Activated CD4-positive, alpha-beta T cell treated with anti-CD3 and anti-CD28 coated beads, Interleukin-2, amount 50 U/mL, for 16 hours (primary cell): ENCODE measurements at regions not wholly inside any gene's neighbourhood (a gene's known extent, or its start where the extent isn't known, plus 50 kb on each side); places are given as distances from the start of the nearest gene placed in this dataset.
"Not testable (repeated sequence)": the region's sequence is repeated elsewhere in the genome, so short reads cannot be mapped to it uniquely, and the experiment has no call there.

Experiments
- DNase-seq: peaks from one replicate; pipeline ENCODE4 v3.0.0-alpha.2; 2020

- DNase-seq, result no peak
Measured at GRCh38 chr3:87706176-87706575, 352.6 kb downstream of the CGGBP1 start.

- no peak for DNase-seq
Measured at GRCh38 chr3:87702600-87702999, 356.2 kb downstream of the CGGBP1 start.

DNA sequence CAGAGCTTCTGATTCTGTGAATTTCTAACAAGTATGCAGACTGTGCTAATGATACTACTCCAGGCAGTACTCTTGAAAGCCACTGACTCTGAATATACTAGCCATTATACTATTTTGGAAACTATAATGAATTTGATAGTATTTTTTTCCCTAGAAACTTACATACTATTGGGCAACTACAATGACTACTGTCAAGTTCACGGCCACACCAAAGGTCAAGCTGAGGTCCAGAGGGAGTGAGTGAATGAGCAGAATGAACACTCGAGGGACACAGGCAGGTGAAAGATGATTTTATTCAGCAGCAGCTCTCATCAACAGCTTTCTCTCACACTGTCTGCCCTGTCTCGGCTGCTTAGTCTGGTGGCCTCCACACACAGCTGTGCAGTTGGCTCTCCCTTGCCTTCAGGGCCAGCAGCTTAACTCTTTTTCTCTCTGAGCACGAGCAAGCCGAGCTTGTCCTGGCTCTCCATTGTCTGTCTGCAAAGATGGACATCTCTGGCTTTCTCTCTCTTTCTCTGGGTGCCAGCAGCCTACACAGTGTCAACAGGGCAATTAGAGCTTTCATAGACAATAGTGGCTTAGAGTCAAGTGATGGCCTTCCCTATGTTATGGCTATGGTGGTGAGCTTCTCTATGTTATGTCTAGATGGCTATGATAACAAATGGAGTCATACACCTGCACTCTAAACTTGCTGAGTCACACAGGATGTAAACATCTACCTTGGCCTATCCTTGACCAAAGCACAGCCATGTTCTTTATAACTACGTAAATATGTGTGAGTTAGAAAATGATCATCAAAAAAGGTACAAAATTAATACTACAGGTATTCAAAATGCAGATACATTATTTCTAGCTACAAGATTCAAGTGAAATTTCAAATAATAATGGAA lies 362.4 kb downstream of the CGGBP1 start:
- DNase-seq, result no peak

- no peak for DNase-seq
Measured at GRCh38 chr3:87694678-87695077, 364.1 kb downstream of the CGGBP1 start.

GRCh38 chr3:87691109-87691508 lies 367.7 kb downstream of the CGGBP1 start:
- DNase-seq, result no peak

DNA sequence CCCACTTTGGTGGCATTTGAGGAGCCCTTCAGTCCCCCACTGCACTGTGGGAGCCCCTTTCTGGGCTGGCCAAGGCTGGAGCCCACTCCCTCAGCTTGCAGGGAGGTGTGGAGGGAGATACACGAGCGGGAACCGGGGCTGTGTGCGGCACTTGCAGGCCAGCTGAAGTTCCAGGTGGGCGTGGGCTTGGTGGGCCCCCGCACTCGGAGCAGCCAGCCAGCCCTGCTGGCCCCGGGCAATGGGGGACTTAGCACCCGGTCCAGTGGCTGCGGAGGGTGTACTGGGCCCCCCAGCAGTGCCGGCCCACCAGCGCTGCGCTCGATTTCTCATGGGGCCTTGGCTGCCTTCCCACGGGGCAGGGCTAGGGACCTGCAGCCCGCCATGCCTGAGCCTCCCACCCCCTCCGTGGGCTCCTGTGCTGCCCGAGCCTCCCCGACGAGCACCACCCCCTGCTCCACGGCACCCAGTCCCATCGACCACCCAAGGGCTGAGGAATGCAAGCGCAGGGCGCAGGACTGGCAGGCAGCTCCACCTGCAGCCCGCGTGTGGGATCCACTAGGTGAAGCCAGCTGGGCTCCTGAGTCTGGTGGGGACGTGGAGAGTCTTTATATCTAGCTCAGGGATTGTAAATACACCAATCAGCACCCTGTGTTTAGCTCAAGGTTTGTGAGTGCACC lies 379.7 kb downstream of the CGGBP1 start:
- not testable (repeated sequence) for DNase-seq

- peak; percentile 8 for DNase-seq
Measured at GRCh38 chr3:87674397-87675161, 384.2 kb downstream of the CGGBP1 start.

DNA sequence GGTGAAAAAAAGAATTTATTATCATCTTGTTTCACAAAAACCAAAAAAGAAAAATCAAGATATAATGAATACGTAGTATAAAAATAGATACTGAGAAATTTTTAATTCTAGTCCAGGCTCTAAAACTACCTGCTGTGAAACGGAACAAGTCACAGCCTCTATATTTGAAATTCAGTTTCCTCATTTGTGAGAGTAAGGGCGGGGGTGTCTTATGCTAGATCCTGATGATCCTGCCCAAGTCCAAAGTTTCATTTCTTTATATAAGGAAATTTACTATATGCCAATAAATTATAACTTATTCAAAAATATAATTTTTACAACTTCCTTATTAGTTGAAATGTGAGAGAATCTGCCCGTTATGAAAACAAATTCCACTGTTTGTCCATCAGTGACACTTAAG lies 385.7 kb downstream of the CGGBP1 start:
- DNase-seq, result no peak

DNA sequence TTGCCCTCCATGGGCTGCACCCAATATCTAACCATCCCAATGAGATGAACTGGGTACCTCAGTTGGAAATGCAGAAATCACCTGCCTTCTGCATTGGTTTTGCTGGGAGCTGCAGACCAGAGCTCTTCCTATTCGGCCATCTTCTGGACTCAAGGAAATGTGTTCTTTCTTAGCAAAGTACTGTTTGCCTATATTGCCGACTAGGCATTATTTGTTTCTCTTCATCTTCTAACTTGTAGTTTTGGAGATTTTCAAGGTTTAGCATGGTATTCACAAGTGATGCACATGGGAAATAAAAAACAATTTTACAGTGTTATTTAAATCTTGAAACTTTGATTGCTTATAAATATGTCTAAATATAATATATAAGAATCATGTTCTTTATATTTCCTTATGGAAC lies 377.8 kb upstream of the POU1F1 start:
- DNase-seq, result no peak

GRCh38 chr3:87653138-87653537 lies 376.8 kb upstream of the POU1F1 start:
- DNase-seq, result not testable (repeated sequence)

DNA sequence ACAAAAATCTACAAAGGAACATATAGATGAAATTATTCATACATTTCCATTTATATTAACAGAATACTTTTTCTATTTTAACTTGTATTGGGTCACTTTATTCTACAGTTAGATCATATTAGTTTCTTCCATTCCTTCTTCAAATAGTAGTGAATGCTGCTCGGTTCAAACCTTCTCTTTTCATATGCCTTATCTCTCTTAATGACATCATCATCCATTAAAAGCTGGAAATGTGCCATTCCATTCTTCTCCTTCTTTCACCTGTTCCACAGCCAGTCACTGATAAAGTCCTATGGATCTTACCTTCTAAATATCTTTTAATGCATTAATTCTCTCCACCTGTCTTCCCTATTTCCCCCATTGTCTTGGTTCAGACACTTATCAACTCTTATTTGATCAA lies 358.0 kb upstream of the POU1F1 start:
- no peak for DNase-seq

DNA sequence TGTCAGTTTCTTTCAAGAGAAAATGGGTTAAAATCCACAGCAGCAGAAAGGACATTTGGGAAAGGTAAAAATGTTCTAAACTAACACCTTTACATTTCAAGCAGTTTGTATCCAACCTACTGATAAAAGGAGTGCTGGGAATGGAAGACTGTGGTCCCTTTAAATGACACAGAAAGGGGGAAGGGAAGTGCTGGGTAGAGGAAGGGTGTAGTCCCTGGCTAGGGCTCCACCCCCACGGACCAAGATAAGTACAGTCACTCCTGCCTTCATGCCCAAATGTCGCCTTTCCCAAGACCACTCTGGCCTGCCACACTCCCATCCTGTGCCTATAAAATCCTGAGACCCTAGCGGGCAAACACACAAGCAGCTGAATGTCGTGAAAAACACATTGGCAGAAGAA lies 350.9 kb upstream of the POU1F1 start:
- DNase-seq, result no peak

DNA sequence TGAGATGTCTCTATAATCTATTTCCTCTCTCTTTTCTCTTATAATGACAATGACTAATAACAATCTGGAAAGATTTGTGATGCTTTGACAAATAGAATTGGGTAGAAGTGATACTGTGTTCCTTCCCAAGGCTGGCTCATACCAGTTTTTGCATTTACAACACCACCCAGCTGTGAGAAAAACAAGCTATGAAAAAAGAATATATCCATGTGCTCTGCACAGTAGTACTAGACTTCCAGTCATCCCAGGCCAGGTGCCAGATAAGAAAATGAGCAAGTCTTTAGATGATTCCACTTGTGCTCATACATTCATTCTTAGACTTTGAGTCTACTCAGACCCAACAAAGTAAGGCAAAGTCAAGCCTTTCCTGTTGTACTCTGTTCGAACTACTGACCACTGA lies 350.2 kb upstream of the POU1F1 start:
- DNase-seq, result no peak

GRCh38 chr3:87625876-87626275 lies 349.5 kb upstream of the POU1F1 start:
- DNase-seq, result no peak

DNA sequence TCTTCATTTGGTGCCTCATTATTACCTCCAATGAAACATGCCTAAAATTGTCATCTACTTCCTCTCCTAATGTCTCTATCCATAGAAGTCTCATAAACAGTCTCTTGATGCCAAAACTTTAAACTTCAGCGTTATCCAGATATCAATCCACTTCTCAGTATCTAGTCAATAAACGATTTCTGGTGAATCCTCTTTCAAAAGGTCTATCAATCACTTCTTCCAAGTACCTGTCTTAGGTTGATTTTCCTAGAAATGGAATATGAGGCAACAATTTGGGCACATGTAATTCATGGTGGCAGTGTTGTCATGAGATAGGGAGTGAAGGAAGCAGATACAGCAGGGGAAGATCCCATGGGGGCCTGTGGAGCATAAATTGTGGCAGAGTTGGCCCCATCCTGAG lies 348.5 kb upstream of the POU1F1 start:
- no peak for DNase-seq

GRCh38 chr3:87621667-87622066 lies 345.3 kb upstream of the POU1F1 start:
- no peak for DNase-seq

- DNase-seq, result no peak
Measured at GRCh38 chr3:87615506-87615905, 339.1 kb upstream of the POU1F1 start.

DNA sequence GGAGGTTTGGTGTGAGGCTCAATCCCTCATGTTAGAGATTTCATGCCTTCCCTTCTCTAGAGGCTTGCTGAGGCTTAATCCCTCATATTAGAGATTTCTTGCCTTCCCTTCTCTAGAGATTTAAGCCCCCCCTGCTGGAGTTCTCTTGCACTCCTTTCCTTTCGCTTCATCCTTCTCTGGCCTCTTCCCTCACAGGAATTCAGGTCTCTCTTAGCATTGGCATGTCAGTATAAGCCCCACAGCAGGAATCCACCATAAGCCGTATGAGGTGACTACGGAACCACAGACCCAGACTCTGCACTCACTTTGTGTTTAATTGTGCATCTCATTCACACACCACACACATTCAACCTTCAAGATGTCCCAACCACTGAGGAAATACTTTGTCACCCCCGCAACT lies 338.6 kb upstream of the POU1F1 start:
- no peak for DNase-seq

GRCh38 chr3:87607234-87607633 lies 330.9 kb upstream of the POU1F1 start:
- no peak for DNase-seq

DNA sequence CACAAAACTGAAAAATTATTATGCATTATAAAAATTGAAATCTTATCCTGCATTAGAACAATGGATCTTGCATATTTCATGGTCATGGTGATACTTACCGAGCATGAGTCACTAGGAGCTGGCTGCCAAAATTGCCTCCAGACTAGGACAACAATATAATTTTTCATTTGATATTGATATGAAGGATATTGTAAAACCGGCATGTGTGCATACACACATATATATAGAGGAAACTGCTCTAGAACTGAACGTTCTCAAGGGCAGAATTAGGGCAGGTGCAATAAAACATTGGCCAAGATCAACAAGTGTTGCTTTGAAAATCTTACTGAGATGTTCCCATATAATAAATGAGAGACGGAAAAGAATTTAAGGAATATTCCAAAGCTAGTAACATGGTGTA lies 319.4 kb upstream of the POU1F1 start:
- DNase-seq, result no peak

DNA sequence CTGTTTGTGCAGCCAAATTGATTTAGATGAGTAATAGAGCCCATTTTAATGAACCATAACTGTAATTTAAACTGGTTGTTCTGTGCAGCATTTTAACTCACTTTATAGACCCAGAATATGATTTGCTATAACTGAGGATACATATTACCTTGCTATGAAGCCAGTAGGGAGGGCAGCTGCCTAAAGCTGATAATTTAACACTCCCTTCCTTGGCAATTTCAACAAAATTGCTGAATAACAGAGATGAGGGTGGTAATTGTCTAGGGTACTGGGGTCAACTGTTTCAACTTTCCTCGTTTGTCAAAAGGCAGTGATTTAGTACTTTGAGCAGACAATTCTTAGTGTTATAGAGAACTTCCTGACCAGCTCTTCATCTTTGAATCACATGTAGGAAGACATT lies 304.9 kb upstream of the POU1F1 start:
- DNase-seq, result no peak

DNA sequence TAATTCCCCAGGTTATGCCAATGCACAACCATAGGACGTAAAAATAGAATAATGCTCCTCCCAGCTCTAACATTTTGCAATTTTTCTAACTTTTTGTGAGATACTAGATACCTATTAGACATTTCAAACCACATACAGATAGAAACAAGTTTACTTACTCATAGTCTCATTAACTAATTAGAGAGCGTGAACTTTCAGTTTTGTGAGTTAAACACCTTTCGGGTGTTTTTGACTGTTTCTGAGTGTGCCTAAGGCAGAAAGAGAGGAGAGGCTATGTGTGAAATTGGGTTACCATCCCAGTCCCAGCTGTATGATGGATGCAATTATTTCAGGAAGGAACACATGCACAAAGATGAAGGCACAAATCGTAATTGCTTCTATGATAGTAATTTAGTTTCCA lies 300.4 kb upstream of the POU1F1 start:
- DNase-seq, result no peak

DNA sequence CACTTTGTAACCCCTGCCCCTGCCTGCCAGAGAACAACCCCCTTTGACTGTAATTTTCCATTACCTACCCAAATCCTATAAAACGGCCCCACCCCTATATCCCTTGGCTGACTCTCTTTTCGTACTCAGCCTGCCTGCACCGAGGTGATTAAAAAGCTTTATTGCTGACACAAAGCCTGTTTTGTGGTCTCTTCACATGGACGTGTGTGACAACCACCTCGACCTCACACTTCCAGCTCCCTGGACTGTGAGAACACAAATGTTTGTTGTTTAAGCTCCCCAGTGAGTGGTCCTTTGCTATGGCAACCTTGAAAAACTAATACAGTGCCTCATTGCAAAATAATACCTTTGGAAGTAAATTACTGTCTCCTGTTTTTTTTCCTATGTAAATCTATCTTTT lies 299.2 kb upstream of the POU1F1 start:
- no peak for DNase-seq

DNA sequence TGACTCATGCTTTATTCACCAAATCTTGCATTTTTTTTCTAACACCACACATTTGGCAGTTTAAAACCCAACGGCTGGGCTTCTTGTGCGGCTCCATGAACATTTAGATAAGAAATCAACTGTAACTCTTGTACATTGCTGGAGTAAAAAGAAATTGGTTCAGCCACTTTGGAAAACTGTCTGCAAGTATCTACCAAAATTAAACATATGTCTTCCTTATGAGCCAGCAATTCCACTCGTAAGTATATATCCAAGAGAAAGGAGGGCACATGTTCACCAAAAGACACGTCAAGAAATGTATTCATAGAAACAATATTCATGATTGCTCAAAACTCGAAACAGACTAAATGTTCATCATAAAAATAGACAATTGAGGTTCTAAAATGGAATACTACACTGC lies 291.9 kb upstream of the POU1F1 start:
- DNase-seq, result no peak
